Erythroblast (primary cell): ENCODE measurements at regions not wholly inside any gene's neighbourhood (a gene's known extent, or its start where the extent isn't known, plus 50 kb on each side); places are given as distances from the start of the nearest gene placed in this dataset.

Experiments
- GATA1 ChIP-seq: IDR thresholded peaks from 2 replicates; pipeline ENCODE4 v1.6.1; 2011; ENCODE audit warnings: low read depth, mild to moderate bottlenecking, control low read depth, low read length, moderate library complexity
- POLR2A ChIP-seq: IDR thresholded peaks from 2 replicates; pipeline ENCODE4 v1.6.1; 2011; ENCODE audit warnings: mild to moderate bottlenecking, low read length

DNA sequence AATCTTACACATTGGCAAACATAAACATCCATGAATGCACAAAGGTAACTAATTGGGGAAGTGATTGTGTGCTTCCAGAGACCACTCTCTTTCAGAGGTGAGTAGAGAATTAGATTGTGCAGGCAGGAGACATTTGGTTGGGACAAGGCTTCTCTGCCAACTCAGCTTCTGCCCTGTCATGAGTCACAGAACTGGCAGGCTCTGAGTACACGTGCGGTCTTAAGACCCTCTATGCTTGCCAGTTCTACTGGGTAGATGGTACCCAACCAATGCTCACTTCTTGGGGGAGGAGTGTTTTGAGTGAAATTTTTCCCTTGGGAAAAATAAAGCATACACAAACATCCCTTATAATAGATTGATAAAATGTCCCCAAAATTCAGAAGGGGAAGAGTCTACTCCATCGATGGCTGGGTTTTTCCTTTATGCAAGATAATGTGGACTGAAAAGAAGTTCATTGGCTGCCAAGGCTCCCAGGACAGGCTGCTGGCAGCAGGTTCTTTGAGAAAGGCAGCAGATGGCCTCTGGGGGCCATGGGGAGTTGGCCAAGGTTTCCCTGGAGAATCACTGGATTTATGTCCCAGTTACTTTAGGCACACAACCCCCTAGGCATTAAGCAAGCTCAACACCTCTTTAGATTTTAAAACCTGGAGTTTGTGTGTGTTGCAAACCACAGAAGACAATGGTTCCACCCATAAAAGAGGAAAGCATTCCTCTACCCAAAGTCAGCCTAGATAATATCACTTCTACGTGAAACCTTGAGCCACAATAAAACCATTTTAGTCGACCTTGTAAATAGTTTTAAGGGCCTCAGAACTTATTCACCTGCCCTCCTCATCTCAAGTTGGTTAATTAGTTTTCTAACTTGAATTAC lies 417.0 kb downstream of the TXNL1 start:
- TF ChIP-seq POLR2A: no peak
- no peak for TF ChIP-seq GATA1
